ENCODE measurements at regions not wholly inside any gene's neighbourhood (a gene's known extent, or its start where the extent isn't known, plus 50 kb on each side); places are given as distances from the start of the nearest gene placed in this dataset.
A peak's percentile ranks its signal among the peaks of the same experiment; 100 is the strongest.

DNA sequence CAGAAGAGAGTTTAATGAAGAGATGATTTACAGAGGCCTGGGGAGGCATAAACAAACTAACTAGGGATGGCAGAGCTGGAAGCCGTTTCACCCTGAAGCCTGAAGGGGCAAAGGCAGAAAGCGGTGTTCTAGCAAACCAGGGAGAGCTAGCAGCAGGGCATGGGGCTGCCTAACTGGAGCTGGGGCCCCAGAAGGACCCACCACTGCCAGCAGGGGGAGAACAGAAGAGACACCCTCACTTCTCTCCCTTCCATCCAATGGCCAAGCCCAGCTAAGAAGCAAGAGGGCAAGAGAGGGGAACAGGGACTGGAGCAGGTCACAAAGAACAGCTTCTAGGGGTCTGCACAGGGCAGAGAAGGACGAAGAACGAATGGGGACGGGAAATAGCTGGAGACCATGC is 195.5 kb downstream of the KATNAL1 start:
- ChIA-PET CTCF (interaction anchor here (0.5 to 4.4 kb wide), 2 partner anchors 15 to 341 kb away, joined by 3 to 33 read pairs; no protein-coding TSS in a partner anchor), POLR2A (no interaction called here)
- intact Hi-C loops (cut with micrococcal nuclease; ENCODE audit: unreplicated experiment) = loop anchor here (2.0 kb wide), 1 partner anchor 265 kb away; no protein-coding TSS in a partner anchor
- Histone ChIP-seq H3K4me1 (ENCODE audit: control insufficient read depth, insufficient read depth, low read length) (peaks cover 3% of the 10 kb centered on the region), H3K4me3 (ENCODE audit: low read depth in 2 of 2, low read length in 2 of 2) (no peak overlapping the region), H3K27me3 (ENCODE audit: control insufficient read depth, insufficient read depth, low read length) (no peaks in the 10 kb centered on the region), H3K27ac (ENCODE audit: low read length) (no peak overlapping the region), H3K36me3 (ENCODE audit: control insufficient read depth, insufficient read depth, low read length) (no peaks in the 10 kb centered on the region), H3K9me3 (ENCODE audit: control insufficient read depth, insufficient read depth, low read depth, low read length) (no peaks in the 10 kb centered on the region)
- ATAC-seq = no peak
- BruUV-seq (replicated peaks) = no TSS peak
- no peak for DNase-seq (ENCODE audit: low read depth, low spot score)
- in situ Hi-C loops (cut with HindIII; ENCODE audit: low pct_unique_long_range_greater_than_20kb, low sequenced_read_pairs) = no loop called here
- TF ChIP-seq POLR2AphosphoS5 (IDR thresholded peaks at IDR 0.05; ENCODE audit: low read depth, low read length) = no peak
- TF ChIP-seq, protein P1, sequence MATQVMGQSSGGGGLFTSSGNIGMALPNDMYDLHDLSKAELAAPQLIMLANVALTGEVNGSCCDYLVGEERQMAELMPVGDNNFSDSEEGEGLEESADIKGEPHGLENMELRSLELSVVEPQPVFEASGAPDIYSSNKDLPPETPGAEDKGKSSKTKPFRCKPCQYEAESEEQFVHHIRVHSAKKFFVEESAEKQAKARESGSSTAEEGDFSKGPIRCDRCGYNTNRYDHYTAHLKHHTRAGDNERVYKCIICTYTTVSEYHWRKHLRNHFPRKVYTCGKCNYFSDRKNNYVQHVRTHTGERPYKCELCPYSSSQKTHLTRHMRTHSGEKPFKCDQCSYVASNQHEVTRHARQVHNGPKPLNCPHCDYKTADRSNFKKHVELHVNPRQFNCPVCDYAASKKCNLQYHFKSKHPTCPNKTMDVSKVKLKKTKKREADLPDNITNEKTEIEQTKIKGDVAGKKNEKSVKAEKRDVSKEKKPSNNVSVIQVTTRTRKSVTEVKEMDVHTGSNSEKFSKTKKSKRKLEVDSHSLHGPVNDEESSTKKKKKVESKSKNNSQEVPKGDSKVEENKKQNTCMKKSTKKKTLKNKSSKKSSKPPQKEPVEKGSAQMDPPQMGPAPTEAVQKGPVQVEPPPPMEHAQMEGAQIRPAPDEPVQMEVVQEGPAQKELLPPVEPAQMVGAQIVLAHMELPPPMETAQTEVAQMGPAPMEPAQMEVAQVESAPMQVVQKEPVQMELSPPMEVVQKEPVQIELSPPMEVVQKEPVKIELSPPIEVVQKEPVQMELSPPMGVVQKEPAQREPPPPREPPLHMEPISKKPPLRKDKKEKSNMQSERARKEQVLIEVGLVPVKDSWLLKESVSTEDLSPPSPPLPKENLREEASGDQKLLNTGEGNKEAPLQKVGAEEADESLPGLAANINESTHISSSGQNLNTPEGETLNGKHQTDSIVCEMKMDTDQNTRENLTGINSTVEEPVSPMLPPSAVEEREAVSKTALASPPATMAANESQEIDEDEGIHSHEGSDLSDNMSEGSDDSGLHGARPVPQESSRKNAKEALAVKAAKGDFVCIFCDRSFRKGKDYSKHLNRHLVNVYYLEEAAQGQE (IDR thresholded peaks at IDR 0.05; ENCODE audit: insufficient read depth in 1 of 2, low read depth in 2 of 2, low read length in 1 of 2) = no peak
- TF ChIP-seq, protein P2, sequence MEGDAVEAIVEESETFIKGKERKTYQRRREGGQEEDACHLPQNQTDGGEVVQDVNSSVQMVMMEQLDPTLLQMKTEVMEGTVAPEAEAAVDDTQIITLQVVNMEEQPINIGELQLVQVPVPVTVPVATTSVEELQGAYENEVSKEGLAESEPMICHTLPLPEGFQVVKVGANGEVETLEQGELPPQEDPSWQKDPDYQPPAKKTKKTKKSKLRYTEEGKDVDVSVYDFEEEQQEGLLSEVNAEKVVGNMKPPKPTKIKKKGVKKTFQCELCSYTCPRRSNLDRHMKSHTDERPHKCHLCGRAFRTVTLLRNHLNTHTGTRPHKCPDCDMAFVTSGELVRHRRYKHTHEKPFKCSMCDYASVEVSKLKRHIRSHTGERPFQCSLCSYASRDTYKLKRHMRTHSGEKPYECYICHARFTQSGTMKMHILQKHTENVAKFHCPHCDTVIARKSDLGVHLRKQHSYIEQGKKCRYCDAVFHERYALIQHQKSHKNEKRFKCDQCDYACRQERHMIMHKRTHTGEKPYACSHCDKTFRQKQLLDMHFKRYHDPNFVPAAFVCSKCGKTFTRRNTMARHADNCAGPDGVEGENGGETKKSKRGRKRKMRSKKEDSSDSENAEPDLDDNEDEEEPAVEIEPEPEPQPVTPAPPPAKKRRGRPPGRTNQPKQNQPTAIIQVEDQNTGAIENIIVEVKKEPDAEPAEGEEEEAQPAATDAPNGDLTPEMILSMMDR (IDR thresholded peaks at IDR 0.05) = peak; percentile 9; the same call in 1 of the 2 replicates

DNA sequence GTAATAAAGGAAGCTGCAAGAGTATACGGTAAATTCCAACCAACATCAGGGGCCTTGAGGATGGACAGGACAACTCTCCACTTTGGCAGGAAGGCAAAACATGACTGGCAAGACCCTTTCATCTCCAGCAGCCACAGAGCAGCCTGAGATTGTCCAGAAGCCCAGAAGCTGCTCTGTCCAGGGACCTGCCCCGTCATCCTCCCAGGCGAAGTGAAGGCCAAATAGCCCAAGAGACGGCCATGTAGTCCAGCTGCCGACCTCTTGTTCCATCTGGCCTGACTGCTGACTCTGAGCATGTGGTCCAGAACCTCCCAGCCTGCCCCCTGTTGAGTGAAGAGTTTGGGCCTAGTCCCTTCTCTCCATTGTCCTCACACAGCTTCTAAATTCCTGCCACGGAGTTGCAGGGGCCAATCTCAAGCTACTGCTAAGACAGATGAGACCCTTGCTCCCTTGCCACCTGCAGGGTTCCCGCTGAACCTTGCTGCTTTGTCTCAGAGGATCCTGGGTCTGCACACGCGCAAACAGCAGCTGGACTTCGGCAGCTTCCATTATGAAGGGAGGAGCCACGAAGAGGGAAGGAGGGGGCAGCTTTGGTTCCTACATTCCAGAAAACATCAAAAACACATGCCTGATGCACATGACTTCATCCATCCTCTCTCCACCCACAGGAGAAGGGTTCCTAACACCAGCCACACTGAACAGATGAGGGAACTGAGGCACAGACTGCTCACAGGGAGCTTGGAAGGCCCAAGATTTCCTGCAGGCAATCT is 196.9 kb downstream of the KATNAL1 start:
- TF ChIP-seq, protein P2 (IDR thresholded peaks at IDR 0.05) = no peak
- no peak for TF ChIP-seq TCF7L2 (IDR thresholded peaks at IDR 0.05; ENCODE audit: low read depth, low read length)
- no peak for TF ChIP-seq SIN3A (IDR thresholded peaks at IDR 0.05; ENCODE audit: borderline replicate concordance, insufficient read depth, low read depth, low read length)
- TF ChIP-seq, protein P1 (IDR thresholded peaks at IDR 0.05; ENCODE audit: insufficient read depth in 1 of 2, low read depth in 2 of 2, low read length in 1 of 2) = no peak
- no peak for TF ChIP-seq POLR2AphosphoS5 (IDR thresholded peaks at IDR 0.05; ENCODE audit: low read depth, low read length)
- in situ Hi-C loops (cut with HindIII; ENCODE audit: low pct_unique_long_range_greater_than_20kb, low sequenced_read_pairs) = no loop called here
- ChIA-PET POLR2A (no interaction called here), CTCF (interaction anchor here (4.4 kb wide), 1 partner anchor 339 kb away, joined by 33 read pairs; no protein-coding TSS in a partner anchor)
- H3K4me1 ChIP-seq (ENCODE audit: control insufficient read depth, insufficient read depth, low read length) = peaks cover 3% of the 10 kb centered on the region
- no peaks in the 10 kb centered on the region for H3K9me3 ChIP-seq (ENCODE audit: control insufficient read depth, insufficient read depth, low read depth, low read length)
- H3K27ac ChIP-seq (ENCODE audit: low read length) = no peak overlapping the region
- intact Hi-C loops (cut with micrococcal nuclease; ENCODE audit: unreplicated experiment) = no loop called here
- no peak for DNase-seq (ENCODE audit: low read depth, low spot score)
- H3K36me3 ChIP-seq (ENCODE audit: control insufficient read depth, insufficient read depth, low read length) = no peaks in the 10 kb centered on the region
- H3K4me3 ChIP-seq (ENCODE audit: low read depth in 2 of 2, low read length in 2 of 2) = no peak overlapping the region
- BruUV-seq (replicated peaks) = no TSS peak
- ATAC-seq = no peak
- no peaks in the 10 kb centered on the region for H3K27me3 ChIP-seq (ENCODE audit: control insufficient read depth, insufficient read depth, low read length)
